Esophagus squamous epithelium (tissue), 4 donors: ENCODE measurements at regions not wholly inside any gene's neighbourhood (a gene's known extent, or its start where the extent isn't known, plus 50 kb on each side); places are given as distances from the start of the nearest gene placed in this dataset.

Source experiments
- CTCF ChIP-seq, 6 experiments: fragments of 450-650 bp in 4 of 6; fragments of 200-600 bp in 2 of 6; sonication (generic) in 2 of 6; IDR thresholded peaks; one replicate each; pipeline ENCODE4 v1.5.1; 2016 to 2019; ENCODE audit warnings: antibody characterized with exemption in 6 of 6, mild to moderate bottlenecking in 4 of 6, moderate library complexity in 4 of 6
- POLR2A ChIP-seq, 4 donors: fragments of 450-650 bp; IDR thresholded peaks; one replicate each; pipeline ENCODE4 v1.6.1; 2017; ENCODE audit warnings: antibody characterized with exemption in 4 of 4, mild to moderate bottlenecking in 4 of 4, moderate library complexity in 3 of 4

GRCh38 chr14:71231521-71232393, 324.5 kb downstream of the PCNX1 start:
- TF ChIP-seq CTCF (IDR thresholded peaks at IDR 0.05) (no peak), POLR2A (IDR thresholded peaks at IDR 0.05) (no peak)
